ENCODE measurements at regions not wholly inside any gene's neighbourhood (a gene's known extent, or its start where the extent isn't known, plus 50 kb on each side); places are given as distances from the start of the nearest gene placed in this dataset.

DNA sequence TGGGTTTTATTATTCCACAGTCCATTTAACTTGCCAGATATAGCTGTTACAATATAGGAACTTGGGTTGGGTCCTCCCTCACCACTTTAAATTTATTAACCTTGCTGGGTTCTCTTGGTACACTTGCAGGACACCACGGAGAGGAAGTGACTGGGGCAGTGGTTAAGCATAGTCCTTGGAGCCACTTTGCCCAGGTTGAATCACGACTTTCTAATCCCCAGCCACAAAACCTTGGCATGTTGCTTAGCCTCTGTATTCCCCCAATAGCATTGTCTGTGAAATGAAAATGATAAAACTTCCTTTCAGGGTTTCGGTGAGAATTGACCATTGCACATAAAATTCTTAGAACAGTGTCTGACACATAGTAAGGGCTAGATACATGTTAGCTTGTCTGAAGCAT lies 221.2 kb downstream of the IRS1 start:
- TF ChIP-seq, protein P1, sequence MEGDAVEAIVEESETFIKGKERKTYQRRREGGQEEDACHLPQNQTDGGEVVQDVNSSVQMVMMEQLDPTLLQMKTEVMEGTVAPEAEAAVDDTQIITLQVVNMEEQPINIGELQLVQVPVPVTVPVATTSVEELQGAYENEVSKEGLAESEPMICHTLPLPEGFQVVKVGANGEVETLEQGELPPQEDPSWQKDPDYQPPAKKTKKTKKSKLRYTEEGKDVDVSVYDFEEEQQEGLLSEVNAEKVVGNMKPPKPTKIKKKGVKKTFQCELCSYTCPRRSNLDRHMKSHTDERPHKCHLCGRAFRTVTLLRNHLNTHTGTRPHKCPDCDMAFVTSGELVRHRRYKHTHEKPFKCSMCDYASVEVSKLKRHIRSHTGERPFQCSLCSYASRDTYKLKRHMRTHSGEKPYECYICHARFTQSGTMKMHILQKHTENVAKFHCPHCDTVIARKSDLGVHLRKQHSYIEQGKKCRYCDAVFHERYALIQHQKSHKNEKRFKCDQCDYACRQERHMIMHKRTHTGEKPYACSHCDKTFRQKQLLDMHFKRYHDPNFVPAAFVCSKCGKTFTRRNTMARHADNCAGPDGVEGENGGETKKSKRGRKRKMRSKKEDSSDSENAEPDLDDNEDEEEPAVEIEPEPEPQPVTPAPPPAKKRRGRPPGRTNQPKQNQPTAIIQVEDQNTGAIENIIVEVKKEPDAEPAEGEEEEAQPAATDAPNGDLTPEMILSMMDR (IDR thresholded peaks at IDR 0.05; ENCODE audit: low read length, missing control alignments): no peak
- no peak overlapping the region for H3K4me3 ChIP-seq (replicated peaks; ENCODE audit: low read depth, low read length)
- no peak for DNase-seq (ENCODE audit: low read depth)

DNA sequence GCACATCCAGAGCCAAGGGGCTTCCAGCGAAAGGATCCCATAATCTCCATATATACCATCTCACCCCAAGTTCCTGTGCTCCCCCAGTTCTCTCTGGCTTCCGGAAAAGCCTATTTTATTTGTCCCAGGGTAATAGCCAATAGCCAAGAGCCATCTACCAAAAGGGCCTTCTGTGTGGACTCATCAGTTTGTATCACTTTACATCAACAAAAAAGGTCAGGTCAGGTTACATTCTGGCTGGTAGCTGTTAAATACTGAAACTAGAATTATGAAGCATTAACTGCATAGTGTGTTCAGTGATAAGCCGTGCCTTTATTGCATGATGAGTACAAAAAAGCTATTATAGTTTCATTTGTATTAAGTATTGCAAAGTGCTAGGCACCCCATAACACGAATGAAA lies 223.7 kb downstream of the IRS1 start:
- no peak for DNase-seq (ENCODE audit: low read depth)
- H3K4me3 ChIP-seq (replicated peaks; ENCODE audit: low read depth, low read length): no peak overlapping the region
- TF ChIP-seq, protein P1 (IDR thresholded peaks at IDR 0.05; ENCODE audit: low read length, missing control alignments): no peak

DNA sequence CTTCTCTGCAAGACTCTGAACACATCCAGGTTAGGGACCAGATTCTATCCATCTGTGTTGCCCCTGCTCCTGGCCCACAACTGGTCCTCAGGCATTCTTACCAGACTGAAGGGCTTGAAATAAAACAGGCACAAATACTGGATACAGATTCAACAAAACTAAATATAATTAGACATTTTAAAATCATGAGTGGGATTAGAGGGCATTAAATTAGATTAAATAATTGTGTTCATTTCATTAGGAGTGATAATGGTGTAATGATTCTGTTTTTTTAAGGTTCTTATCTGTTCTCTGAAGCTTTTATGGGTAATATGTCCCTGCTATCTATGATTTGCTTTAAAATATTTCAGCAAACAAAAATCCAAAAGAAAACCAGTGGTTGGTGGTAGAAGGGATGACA lies 226.5 kb downstream of the IRS1 start:
- TF ChIP-seq, protein P1 (IDR thresholded peaks at IDR 0.05; ENCODE audit: low read length, missing control alignments): no peak
- no peak overlapping the region for H3K4me3 ChIP-seq (replicated peaks; ENCODE audit: low read depth, low read length)
- DNase-seq (ENCODE audit: low read depth): no peak

DNA sequence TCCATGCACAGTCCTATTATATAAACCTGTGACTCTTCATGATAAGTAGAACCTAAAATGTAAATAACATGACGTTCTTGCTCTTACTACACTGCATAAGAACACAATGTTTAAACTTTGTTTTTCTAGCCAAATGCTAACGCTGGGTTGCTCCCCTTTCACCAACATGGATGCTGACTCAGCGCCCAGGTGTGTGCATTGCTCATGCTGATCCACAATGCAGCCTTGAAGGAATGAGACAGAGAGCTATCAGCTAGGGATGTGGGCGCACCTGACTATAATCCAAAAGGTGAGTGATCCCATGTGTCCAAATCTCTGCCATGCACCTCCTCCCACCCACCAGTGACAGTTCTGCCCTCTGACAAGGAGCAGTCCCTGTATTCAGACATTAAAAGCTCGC lies 235.0 kb downstream of the IRS1 start:
- TF ChIP-seq, protein P1 (IDR thresholded peaks at IDR 0.05; ENCODE audit: low read length, missing control alignments): no peak
- H3K4me3 ChIP-seq (replicated peaks; ENCODE audit: low read depth, low read length): no peak overlapping the region
- no peak for DNase-seq (ENCODE audit: low read depth)

DNA sequence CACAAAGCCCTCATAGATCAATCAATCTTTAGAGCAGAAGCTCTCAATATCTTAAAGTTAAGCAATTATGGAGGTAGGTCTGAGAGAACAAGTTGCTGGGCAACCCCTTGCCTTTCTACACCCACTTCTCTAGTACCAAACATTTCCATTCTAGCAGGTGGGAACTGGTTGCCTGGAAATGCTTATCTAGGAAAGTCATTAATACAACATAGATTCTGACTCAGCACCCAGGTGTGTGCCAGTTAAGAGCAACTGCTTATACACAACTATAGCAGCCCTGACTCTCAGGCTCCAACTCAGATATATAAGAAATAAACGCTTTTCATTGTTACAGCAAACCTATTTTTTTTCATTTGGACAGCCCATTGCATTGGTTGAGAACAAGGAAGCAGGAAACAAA lies 237.7 kb downstream of the IRS1 start:
- H3K4me3 ChIP-seq (replicated peaks; ENCODE audit: low read depth, low read length): no peak overlapping the region
- DNase-seq (ENCODE audit: low read depth): no peak
- TF ChIP-seq, protein P1 (IDR thresholded peaks at IDR 0.05; ENCODE audit: low read length, missing control alignments): no peak

DNA sequence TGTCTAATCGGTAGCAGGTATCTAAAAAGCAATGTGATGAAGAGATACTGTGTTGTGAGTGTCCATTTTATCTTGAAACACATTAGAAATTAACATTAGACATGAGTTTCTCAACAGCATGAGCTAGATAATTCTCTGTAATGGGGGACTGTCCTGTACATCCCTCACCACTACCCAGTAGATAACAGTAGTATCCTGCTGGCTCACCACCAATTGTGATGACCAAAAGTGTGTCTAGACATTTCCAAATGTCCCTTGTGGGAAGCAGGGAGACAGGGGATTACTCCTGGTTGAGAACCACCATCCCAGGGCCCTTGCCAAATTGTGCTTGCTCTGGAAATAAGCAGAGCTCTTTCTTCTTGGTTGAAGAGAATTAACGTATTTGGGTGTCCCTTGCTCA lies 239.3 kb downstream of the IRS1 start:
- no peak for DNase-seq (ENCODE audit: low read depth)
- TF ChIP-seq, protein P1 (IDR thresholded peaks at IDR 0.05; ENCODE audit: low read length, missing control alignments): no peak
- no peak overlapping the region for H3K4me3 ChIP-seq (replicated peaks; ENCODE audit: low read depth, low read length)

DNA sequence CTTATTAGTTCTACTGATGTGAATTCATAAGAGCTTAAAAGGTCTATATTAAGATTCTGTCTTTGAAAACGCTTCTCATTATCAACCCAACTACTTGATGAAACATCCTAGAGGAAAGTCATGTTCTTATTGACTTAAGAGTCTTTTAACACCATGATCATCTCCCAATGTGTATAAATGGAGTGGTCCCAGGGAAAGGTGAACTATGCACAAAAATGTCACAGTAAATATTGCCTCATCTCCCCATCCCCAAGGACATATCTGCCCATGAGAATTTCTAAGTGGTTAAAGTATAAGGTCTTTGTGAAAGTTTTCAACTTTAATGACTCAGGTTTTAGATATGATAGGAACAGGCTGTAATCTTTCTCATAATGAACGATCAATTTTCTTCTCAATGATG lies 240.1 kb downstream of the IRS1 start:
- no peak for DNase-seq (ENCODE audit: low read depth)
- no peak overlapping the region for H3K4me3 ChIP-seq (replicated peaks; ENCODE audit: low read depth, low read length)
- TF ChIP-seq, protein P1 (IDR thresholded peaks at IDR 0.05; ENCODE audit: low read length, missing control alignments): no peak

Measured in fibroblast of pulmonary artery (primary cell).